H9 (cell line): ENCODE measurements at regions not wholly inside any gene's neighbourhood (a gene's known extent, or its start where the extent isn't known, plus 50 kb on each side); places are given as distances from the start of the nearest gene placed in this dataset.

Experiments used
- DNase-seq: peaks from one replicate; pipeline ENCODE4 v3.0.0-alpha.2; 2017
- H2AFZ ChIP-seq: one replicate; pipeline ENCODE4 v1.6.1; 2013; ENCODE audit warnings: mild to moderate bottlenecking, low read length, control low read depth, moderate library complexity
- H2AK5ac ChIP-seq: 2 replicates; pipeline ENCODE4 v1.6.1; 2013; ENCODE audit warnings: low read length, control low read depth, mixed read lengths; ENCODE audit not compliant: insufficient read length
- H2BK120ac ChIP-seq: one replicate; pipeline ENCODE4 v1.6.1; 2013; ENCODE audit warnings: low read depth, mild to moderate bottlenecking, low read length, control low read depth, inconsistent platforms; ENCODE audit not compliant: poor library complexity, severe bottlenecking
- H2BK12ac ChIP-seq: 2 replicates; pipeline ENCODE4 v1.6.1; 2013; ENCODE audit warnings: low read length, control low read depth, mixed read lengths, low read depth; ENCODE audit not compliant: insufficient read length
- H2BK15ac ChIP-seq: 2 replicates; pipeline ENCODE4 v1.6.1; 2013; ENCODE audit warnings: low read depth, low read length, control low read depth
- H2BK20ac ChIP-seq: one replicate; pipeline ENCODE4 v1.6.1; 2013; ENCODE audit warnings: low read depth, mild to moderate bottlenecking, low read length, control low read depth, inconsistent platforms; ENCODE audit not compliant: poor library complexity, severe bottlenecking
- H2BK5ac ChIP-seq: 2 replicates; pipeline ENCODE4 v1.6.1; 2013; ENCODE audit warnings: low read length, control low read depth, mixed read lengths; ENCODE audit not compliant: insufficient read length
- H3K14ac ChIP-seq: 2 replicates; pipeline ENCODE4 v1.6.1; 2013; ENCODE audit warnings: low read length, control low read depth; ENCODE audit not compliant: insufficient read depth
- H3K18ac ChIP-seq: 2 replicates; pipeline ENCODE4 v1.6.1; 2013; ENCODE audit warnings: low read depth, mild to moderate bottlenecking, mixed read lengths, low read length, control low read depth; ENCODE audit not compliant: insufficient read length
- H3K23ac ChIP-seq: 2 replicates; pipeline ENCODE4 v1.6.1; 2013; ENCODE audit warnings: low read length, control low read depth, mixed read lengths, low read depth; ENCODE audit not compliant: insufficient read length
- H3K23me2 ChIP-seq: 2 replicates; pipeline ENCODE4 v1.6.1; 2013; ENCODE audit warnings: low read depth, mild to moderate bottlenecking, mixed read lengths, low read length, control low read depth; ENCODE audit not compliant: insufficient read length, poor library complexity, severe bottlenecking
- H3K27ac ChIP-seq: 2 replicates; pipeline ENCODE4 v1.5.1; 2013; ENCODE audit warnings: low read length, control low read depth, mixed read lengths, low read depth; ENCODE audit not compliant: insufficient read length
- H3K27me3 ChIP-seq: 2 replicates; pipeline ENCODE4 v1.6.1; 2013; ENCODE audit warnings: low read length, control low read depth, inconsistent platforms; ENCODE audit not compliant: insufficient read depth
- H3K4ac ChIP-seq: 2 replicates; pipeline ENCODE4 v1.6.1; 2013; ENCODE audit warnings: low read depth, mild to moderate bottlenecking, control low read depth, inconsistent platforms, low read length, moderate library complexity
- H3K4me1 ChIP-seq: 2 replicates; pipeline ENCODE4 v1.6.1; 2013; ENCODE audit warnings: low read length, control low read depth, inconsistent platforms; ENCODE audit not compliant: insufficient read depth
- H3K4me2 ChIP-seq: 2 replicates; pipeline ENCODE4 v1.6.1; 2013; ENCODE audit warnings: low read length, control low read depth, mixed read lengths; ENCODE audit not compliant: insufficient read length, insufficient read depth
- H3K56ac ChIP-seq: 2 replicates; pipeline ENCODE4 v1.6.1; 2013; ENCODE audit warnings: low read depth, mild to moderate bottlenecking, mixed read lengths, low read length, control low read depth; ENCODE audit not compliant: insufficient read length
- H3K79me1 ChIP-seq: 2 replicates; pipeline ENCODE4 v1.6.1; 2013; ENCODE audit warnings: low read depth, mild to moderate bottlenecking, moderate library complexity, low read length, control low read depth, inconsistent platforms; ENCODE audit not compliant: insufficient read depth, poor library complexity, severe bottlenecking
- H3K79me2 ChIP-seq: 2 replicates; pipeline ENCODE4 v1.6.1; 2013; ENCODE audit warnings: low read length, control low read depth, inconsistent platforms; ENCODE audit not compliant: insufficient read depth
- H3K9ac ChIP-seq: 2 replicates; pipeline ENCODE4 v1.6.1; 2013; ENCODE audit warnings: low read length, control low read depth, mixed read lengths; ENCODE audit not compliant: insufficient read length; ENCODE audit errors: extremely low read depth
- H3K9me3 ChIP-seq: one replicate; pipeline ENCODE4 v1.6.1; 2013; ENCODE audit warnings: low read depth, low read length, inconsistent platforms; ENCODE audit not compliant: control insufficient read depth
- H3T11ph ChIP-seq: one replicate; pipeline ENCODE4 v1.6.1; 2013; ENCODE audit warnings: mild to moderate bottlenecking, low read length, control low read depth, inconsistent platforms
- H4K20me1 ChIP-seq: one replicate; pipeline ENCODE4 v1.6.1; 2013; ENCODE audit not compliant: control insufficient read depth, insufficient read length, insufficient read depth
- H4K5ac ChIP-seq: 2 replicates; pipeline ENCODE4 v1.6.1; 2013; ENCODE audit warnings: low read depth, mild to moderate bottlenecking, mixed read lengths, low read length, control low read depth; ENCODE audit not compliant: insufficient read length
- H4K8ac ChIP-seq: replicated peaks from 2 replicates; pipeline ENCODE4 v1.6.1; 2013; ENCODE audit warnings: low read length, control low read depth, mixed read lengths, low read depth; ENCODE audit not compliant: insufficient read length
- H4K91ac ChIP-seq: 2 replicates; pipeline ENCODE4 v1.6.1; 2013; ENCODE audit warnings: low read depth, mild to moderate bottlenecking, moderate library complexity, mixed read lengths, low read length, control low read depth; ENCODE audit not compliant: insufficient read length
- H3K27ac Mint-ChIP-seq, 3 experiments: 2 replicates in 2 of 3; 3 replicates in 1 of 3; pipeline ENCODE4 v1.8.0; 2020 to 2021; ENCODE audit warnings: mixed read lengths in 3 of 3, mild to moderate bottlenecking in 1 of 3, moderate library complexity in 1 of 3
- H3K27me3 Mint-ChIP-seq: 2 replicates; pipeline ENCODE4 v1.8.0; 2021; ENCODE audit warnings: low read depth, mild to moderate bottlenecking, moderate library complexity, mixed read lengths
- H3K36me3 Mint-ChIP-seq, 3 experiments: 2 replicates in 2 of 3; 3 replicates in 1 of 3; pipeline ENCODE4 v1.8.0; 2020 to 2021; ENCODE audit warnings: low read depth in 3 of 3, mixed read lengths in 3 of 3; ENCODE audit not compliant: insufficient read depth in 1 of 3
- H3K4me1 Mint-ChIP-seq, 2 experiments: 2 replicates each; pipeline ENCODE4 v1.8.0; 2020; ENCODE audit warnings: mixed read lengths in 2 of 2
- H3K4me3 Mint-ChIP-seq, 2 experiments: 2 replicates in 1 of 2; 3 replicates in 1 of 2; pipeline ENCODE4 v1.8.0; 2020 to 2021; ENCODE audit warnings: mild to moderate bottlenecking in 2 of 2, mixed read lengths in 2 of 2, moderate library complexity in 1 of 2
- H3K9me3 Mint-ChIP-seq, 2 experiments: 2 replicates in 1 of 2; 3 replicates in 1 of 2; pipeline ENCODE4 v1.8.0; 2020; ENCODE audit warnings: mild to moderate bottlenecking in 2 of 2, mixed read lengths in 2 of 2, moderate library complexity in 1 of 2
- WGBS: extraction: QIAGEN DNeasy Blood & Tissue Kit; methylation state at CpG from one replicate; pipeline ENCODE4 v1.1.7; 2013; ENCODE audit warnings: missing lambda C conversion rate, low lambda C conversion rate, mixed read lengths; ENCODE audit not compliant: insufficient read length; ENCODE audit errors: extremely low coverage; 5-methylcytosine and 5-hydroxymethylcytosine counted together
- TF ChIP-seq, protein P1 (sequence below): fragments of 200-600 bp; sonication (generic); conservative IDR thresholded peaks from 3 replicates; pipeline ENCODE4 v1.8.0; 2021; ENCODE audit warnings: antibody characterized with exemption, mild to moderate bottlenecking

DNA sequence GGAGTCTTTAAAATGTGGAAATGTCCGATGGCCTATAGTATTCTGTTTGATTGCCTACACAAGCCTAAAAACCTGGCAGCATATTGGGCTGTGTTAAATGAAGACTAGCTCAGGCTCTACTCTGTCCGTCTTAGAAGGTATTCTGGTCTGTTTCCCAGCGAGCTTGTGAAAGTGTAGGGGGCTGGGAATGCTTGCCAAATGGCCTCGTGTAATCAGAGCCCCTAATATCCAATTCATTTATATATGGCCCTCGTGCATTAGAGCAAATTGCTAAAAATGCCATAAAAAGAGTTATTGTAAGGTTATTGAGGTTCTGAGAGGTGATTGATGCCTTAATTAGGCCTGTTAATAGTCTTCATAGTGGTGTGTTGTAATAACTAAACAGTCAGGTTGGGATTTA, 1500.4 kb downstream of the DPP10 start:
- Histone ChIP-seq H2BK120ac (no peak overlapping the region), H2BK15ac (no peak overlapping the region), H2AFZ (no peak overlapping the region), H3K23ac (no peak overlapping the region), H4K20me1 (no peaks in the 10 kb centered on the region), H3K27me3 (no peaks in the 10 kb centered on the region), H3K27ac (no peak overlapping the region), H2BK5ac (no peak overlapping the region), H3K4me2 (no peak overlapping the region), H3K4ac (no peak overlapping the region), H3T11ph (no peak overlapping the region), H3K79me2 (no peaks in the 10 kb centered on the region), H4K91ac (no peak overlapping the region), H3K18ac (no peak overlapping the region), H2BK20ac (no peak overlapping the region), H3K79me1 (no peaks in the 10 kb centered on the region), H2AK5ac (no peak overlapping the region), H3K23me2 (no peaks in the 10 kb centered on the region), H3K56ac (no peak overlapping the region), H3K9me3 (no peaks in the 10 kb centered on the region), H2BK12ac (no peak overlapping the region), H3K4me1 (no peaks in the 10 kb centered on the region), H4K8ac (no peak overlapping the region), H3K14ac (no peak overlapping the region), H4K5ac (no peak overlapping the region), H3K9ac (no peak overlapping the region)
- Mint-ChIP-seq H3K9me3 (no peaks in the 10 kb centered on the region), H3K36me3 (no peaks in the 10 kb centered on the region), H3K4me1 (no peaks in the 10 kb centered on the region), H3K4me3 (no peak overlapping the region), H3K27ac (no peak overlapping the region), H3K27me3 (peaks cover 2% of the 10 kb centered on the region; the same call in 1 of the 2 replicates)
- DNase-seq, result no peak
- no CpG with 5 or more reads among the region's 5 CpGs for WGBS
- TF ChIP-seq, protein P1, sequence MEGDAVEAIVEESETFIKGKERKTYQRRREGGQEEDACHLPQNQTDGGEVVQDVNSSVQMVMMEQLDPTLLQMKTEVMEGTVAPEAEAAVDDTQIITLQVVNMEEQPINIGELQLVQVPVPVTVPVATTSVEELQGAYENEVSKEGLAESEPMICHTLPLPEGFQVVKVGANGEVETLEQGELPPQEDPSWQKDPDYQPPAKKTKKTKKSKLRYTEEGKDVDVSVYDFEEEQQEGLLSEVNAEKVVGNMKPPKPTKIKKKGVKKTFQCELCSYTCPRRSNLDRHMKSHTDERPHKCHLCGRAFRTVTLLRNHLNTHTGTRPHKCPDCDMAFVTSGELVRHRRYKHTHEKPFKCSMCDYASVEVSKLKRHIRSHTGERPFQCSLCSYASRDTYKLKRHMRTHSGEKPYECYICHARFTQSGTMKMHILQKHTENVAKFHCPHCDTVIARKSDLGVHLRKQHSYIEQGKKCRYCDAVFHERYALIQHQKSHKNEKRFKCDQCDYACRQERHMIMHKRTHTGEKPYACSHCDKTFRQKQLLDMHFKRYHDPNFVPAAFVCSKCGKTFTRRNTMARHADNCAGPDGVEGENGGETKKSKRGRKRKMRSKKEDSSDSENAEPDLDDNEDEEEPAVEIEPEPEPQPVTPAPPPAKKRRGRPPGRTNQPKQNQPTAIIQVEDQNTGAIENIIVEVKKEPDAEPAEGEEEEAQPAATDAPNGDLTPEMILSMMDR, result no peak
